ENCODE measurements at regions not wholly inside any gene's neighbourhood (a gene's known extent, or its start where the extent isn't known, plus 50 kb on each side); places are given as distances from the start of the nearest gene placed in this dataset.

DNA sequence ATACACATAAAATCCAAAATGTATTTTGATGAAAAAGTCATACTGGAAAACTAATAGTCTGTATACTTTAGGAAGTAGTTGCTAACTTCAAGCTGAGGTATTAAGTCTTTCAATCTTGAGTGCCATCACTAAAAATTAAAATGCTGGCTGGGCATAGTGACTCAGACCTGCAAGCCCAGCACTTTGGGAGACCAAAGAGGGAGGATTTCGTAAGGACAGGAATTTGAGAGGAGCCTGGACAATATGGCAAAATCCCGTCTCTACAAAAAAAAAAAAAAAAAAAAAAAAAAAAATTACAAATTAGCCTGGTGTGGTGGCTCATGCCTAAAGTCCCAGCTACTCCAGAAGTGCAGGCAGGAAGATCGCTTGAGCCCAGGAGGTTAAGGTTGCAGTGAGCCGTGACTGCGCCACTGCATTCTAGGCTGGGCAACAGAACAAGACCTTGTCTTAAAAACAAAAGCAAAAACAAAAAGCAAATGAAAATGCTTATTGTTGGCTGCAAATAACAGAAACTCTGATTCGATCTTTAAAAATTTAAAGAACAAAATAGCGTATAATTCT, 1994.2 kb upstream of the PCDH20 start:
- no peak for TF ChIP-seq EP300 (IDR thresholded peaks at IDR 0.05; ENCODE audit: borderline replicate concordance)
- TF ChIP-seq, protein P1, sequence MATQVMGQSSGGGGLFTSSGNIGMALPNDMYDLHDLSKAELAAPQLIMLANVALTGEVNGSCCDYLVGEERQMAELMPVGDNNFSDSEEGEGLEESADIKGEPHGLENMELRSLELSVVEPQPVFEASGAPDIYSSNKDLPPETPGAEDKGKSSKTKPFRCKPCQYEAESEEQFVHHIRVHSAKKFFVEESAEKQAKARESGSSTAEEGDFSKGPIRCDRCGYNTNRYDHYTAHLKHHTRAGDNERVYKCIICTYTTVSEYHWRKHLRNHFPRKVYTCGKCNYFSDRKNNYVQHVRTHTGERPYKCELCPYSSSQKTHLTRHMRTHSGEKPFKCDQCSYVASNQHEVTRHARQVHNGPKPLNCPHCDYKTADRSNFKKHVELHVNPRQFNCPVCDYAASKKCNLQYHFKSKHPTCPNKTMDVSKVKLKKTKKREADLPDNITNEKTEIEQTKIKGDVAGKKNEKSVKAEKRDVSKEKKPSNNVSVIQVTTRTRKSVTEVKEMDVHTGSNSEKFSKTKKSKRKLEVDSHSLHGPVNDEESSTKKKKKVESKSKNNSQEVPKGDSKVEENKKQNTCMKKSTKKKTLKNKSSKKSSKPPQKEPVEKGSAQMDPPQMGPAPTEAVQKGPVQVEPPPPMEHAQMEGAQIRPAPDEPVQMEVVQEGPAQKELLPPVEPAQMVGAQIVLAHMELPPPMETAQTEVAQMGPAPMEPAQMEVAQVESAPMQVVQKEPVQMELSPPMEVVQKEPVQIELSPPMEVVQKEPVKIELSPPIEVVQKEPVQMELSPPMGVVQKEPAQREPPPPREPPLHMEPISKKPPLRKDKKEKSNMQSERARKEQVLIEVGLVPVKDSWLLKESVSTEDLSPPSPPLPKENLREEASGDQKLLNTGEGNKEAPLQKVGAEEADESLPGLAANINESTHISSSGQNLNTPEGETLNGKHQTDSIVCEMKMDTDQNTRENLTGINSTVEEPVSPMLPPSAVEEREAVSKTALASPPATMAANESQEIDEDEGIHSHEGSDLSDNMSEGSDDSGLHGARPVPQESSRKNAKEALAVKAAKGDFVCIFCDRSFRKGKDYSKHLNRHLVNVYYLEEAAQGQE (IDR thresholded peaks at IDR 0.05; ENCODE audit: low read depth): no peak
- no peak for TF ChIP-seq CEBPB (IDR thresholded peaks at IDR 0.05)
- no peak for TF ChIP-seq EGR1 (IDR thresholded peaks at IDR 0.05)
- TF ChIP-seq, protein P2, sequence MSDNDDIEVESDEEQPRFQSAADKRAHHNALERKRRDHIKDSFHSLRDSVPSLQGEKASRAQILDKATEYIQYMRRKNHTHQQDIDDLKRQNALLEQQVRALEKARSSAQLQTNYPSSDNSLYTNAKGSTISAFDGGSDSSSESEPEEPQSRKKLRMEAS (IDR thresholded peaks at IDR 0.05): no peak
- no peak for TF ChIP-seq ZBTB7A (IDR thresholded peaks at IDR 0.05; ENCODE audit: low read depth)
- TF ChIP-seq TAF1 (IDR thresholded peaks at IDR 0.05; ENCODE audit: low read depth): no peak
- TF ChIP-seq YY1 (IDR thresholded peaks at IDR 0.05; ENCODE audit: low read depth): no peak
- TF ChIP-seq NFIC (IDR thresholded peaks at IDR 0.05): no peak
- no peak for TF ChIP-seq TCF12 (IDR thresholded peaks at IDR 0.05; ENCODE audit: low read depth)

DNA sequence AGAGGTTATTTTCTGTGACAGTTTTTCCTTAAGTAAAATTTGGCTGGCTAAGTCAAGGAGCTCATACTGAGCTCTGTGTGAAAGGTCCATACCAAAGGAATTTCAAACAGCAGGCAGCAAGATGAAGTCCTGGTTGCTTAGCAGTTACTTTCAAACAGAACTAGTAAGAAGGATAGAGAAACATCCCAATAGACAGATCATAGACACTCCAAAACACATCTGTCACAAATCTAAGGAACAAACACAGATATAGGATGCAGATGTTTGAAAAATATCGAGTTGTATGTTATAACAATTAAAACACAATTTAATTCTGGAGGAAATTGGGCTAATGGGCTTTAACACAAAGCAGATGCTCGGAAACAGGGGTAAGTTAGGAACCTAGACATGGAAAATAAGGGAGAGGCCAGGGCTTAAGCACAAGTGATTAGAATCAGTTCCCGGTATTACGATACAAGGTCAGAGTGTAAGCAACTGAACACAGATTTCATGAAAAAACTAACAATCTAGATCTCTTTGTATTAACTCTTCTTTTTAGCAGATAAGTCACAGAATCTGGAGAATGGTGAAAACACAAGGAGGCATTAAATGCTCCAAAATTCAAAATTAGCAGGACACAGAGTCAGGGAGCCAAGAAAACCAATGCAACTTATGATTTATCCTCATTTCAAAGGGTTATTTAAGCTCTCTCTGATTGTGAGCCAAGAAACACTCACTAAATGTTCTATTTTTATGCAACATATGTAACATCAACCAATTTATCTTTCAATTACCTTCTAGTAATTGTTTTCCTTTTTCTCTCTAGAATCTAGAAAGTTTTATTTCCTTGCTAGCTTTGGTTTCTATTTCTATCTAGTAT, 1992.9 kb upstream of the PCDH20 start:
- no peak for TF ChIP-seq TCF12 (IDR thresholded peaks at IDR 0.05; ENCODE audit: low read depth)
- TF ChIP-seq FOXM1 (IDR thresholded peaks at IDR 0.05; ENCODE audit: borderline replicate concordance, low read depth): no peak
- TF ChIP-seq, protein P2 (IDR thresholded peaks at IDR 0.05): no peak
- TF ChIP-seq, protein P3, sequence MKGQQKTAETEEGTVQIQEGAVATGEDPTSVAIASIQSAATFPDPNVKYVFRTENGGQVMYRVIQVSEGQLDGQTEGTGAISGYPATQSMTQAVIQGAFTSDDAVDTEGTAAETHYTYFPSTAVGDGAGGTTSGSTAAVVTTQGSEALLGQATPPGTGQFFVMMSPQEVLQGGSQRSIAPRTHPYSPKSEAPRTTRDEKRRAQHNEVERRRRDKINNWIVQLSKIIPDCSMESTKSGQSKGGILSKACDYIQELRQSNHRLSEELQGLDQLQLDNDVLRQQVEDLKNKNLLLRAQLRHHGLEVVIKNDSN (IDR thresholded peaks at IDR 0.05): no peak
- no peak for TF ChIP-seq CREB1 (IDR thresholded peaks at IDR 0.05; ENCODE audit: low read depth)
- no peak for TF ChIP-seq ZBTB7A (IDR thresholded peaks at IDR 0.05; ENCODE audit: low read depth)
- no peak for TF ChIP-seq NFIC (IDR thresholded peaks at IDR 0.05)
- no peak for TF ChIP-seq YY1 (IDR thresholded peaks at IDR 0.05; ENCODE audit: low read depth)
- no peak for TF ChIP-seq TEAD4 (IDR thresholded peaks at IDR 0.05)
- TF ChIP-seq, protein P1 (IDR thresholded peaks at IDR 0.05; ENCODE audit: low read depth): no peak
- no peak for TF ChIP-seq TAF1 (IDR thresholded peaks at IDR 0.05; ENCODE audit: low read depth)
- TF ChIP-seq EGR1 (IDR thresholded peaks at IDR 0.05): no peak
- no peak for TF ChIP-seq RAD21 (IDR thresholded peaks at IDR 0.05; ENCODE audit: low read depth)
- no peak for TF ChIP-seq EP300 (IDR thresholded peaks at IDR 0.05; ENCODE audit: borderline replicate concordance)
- no peak for TF ChIP-seq CEBPB (IDR thresholded peaks at IDR 0.05)

DNA sequence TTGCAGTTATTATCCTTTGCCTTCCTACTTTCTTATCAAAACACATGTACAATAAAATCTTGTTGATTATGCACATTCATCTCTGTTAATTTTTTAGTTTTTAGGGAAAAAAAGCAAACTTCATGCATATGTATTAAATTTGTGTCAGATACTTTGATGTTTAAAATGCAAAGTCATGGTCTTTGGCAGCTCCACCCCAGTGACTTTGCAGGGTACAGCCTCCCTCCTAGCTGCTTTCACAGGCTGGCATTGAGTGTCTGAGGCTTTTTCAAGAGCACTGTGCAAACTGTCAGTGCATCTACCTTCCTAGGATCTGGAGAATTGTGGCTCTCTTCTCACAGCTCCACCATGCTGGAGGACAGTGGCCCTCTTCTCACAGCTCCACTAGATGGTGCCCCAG, 1988.1 kb upstream of the PCDH20 start:
- TF ChIP-seq FOXM1 (IDR thresholded peaks at IDR 0.05; ENCODE audit: borderline replicate concordance, low read depth): no peak
- no peak for TF ChIP-seq EP300 (IDR thresholded peaks at IDR 0.05; ENCODE audit: borderline replicate concordance)
- TF ChIP-seq RAD21 (IDR thresholded peaks at IDR 0.05; ENCODE audit: low read depth): no peak
- TF ChIP-seq CEBPB (IDR thresholded peaks at IDR 0.05): no peak
- no peak for TF ChIP-seq TCF12 (IDR thresholded peaks at IDR 0.05; ENCODE audit: low read depth)
- TF ChIP-seq YY1 (IDR thresholded peaks at IDR 0.05; ENCODE audit: low read depth): no peak
- TF ChIP-seq CREB1 (IDR thresholded peaks at IDR 0.05; ENCODE audit: low read depth): no peak
- TF ChIP-seq, protein P1 (IDR thresholded peaks at IDR 0.05; ENCODE audit: low read depth): no peak
- no peak for TF ChIP-seq TAF1 (IDR thresholded peaks at IDR 0.05; ENCODE audit: low read depth)
- TF ChIP-seq TEAD4 (IDR thresholded peaks at IDR 0.05): no peak
- TF ChIP-seq, protein P3 (IDR thresholded peaks at IDR 0.05): no peak
- no peak for TF ChIP-seq EGR1 (IDR thresholded peaks at IDR 0.05)
- TF ChIP-seq, protein P2 (IDR thresholded peaks at IDR 0.05): no peak
